ENCODE measurements at regions not wholly inside any gene's neighbourhood (a gene's known extent, or its start where the extent isn't known, plus 50 kb on each side); places are given as distances from the start of the nearest gene placed in this dataset.

DNA sequence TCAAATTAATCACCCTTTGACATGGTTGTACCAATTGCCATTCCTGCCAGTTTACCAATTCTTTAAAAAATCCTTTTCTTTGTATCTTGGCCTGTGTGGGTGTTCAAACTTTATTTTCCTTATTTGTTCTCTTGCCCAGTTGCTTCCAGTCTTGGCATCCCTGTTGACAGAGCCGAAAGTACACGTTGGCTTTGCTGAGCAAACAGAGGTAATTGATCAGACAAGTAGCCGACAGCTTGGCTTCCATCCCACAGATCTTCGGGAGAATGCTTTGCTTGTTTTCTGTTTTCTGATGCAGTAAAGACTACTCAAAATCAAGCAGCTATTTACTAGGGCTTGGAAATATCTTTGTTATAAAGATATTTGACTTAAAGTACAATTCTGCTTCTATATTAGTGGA, 506.8 kb upstream of the SALL1 start (continued):
- TF ChIP-seq, protein P1, sequence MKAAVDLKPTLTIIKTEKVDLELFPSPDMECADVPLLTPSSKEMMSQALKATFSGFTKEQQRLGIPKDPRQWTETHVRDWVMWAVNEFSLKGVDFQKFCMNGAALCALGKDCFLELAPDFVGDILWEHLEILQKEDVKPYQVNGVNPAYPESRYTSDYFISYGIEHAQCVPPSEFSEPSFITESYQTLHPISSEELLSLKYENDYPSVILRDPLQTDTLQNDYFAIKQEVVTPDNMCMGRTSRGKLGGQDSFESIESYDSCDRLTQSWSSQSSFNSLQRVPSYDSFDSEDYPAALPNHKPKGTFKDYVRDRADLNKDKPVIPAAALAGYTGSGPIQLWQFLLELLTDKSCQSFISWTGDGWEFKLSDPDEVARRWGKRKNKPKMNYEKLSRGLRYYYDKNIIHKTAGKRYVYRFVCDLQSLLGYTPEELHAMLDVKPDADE (IDR thresholded peaks at IDR 0.05): no peak
- no peak for TF ChIP-seq EZH2phosphoT487 (IDR thresholded peaks at IDR 0.05; ENCODE audit: unreplicated experiment)
- no peak for TF ChIP-seq POLR2AphosphoS5 (IDR thresholded peaks at IDR 0.05; ENCODE audit: low read depth)
- TF ChIP-seq JUNB (IDR thresholded peaks at IDR 0.05; ENCODE audit: unreplicated experiment): no peak
- TF ChIP-seq STAT1 (IDR thresholded peaks at IDR 0.05; ENCODE audit: unreplicated experiment): no peak
- no peak for TF ChIP-seq ZNF114 (CRISPR knock-in tag; IDR thresholded peaks at IDR 0.05)
- TF ChIP-seq, protein P2, sequence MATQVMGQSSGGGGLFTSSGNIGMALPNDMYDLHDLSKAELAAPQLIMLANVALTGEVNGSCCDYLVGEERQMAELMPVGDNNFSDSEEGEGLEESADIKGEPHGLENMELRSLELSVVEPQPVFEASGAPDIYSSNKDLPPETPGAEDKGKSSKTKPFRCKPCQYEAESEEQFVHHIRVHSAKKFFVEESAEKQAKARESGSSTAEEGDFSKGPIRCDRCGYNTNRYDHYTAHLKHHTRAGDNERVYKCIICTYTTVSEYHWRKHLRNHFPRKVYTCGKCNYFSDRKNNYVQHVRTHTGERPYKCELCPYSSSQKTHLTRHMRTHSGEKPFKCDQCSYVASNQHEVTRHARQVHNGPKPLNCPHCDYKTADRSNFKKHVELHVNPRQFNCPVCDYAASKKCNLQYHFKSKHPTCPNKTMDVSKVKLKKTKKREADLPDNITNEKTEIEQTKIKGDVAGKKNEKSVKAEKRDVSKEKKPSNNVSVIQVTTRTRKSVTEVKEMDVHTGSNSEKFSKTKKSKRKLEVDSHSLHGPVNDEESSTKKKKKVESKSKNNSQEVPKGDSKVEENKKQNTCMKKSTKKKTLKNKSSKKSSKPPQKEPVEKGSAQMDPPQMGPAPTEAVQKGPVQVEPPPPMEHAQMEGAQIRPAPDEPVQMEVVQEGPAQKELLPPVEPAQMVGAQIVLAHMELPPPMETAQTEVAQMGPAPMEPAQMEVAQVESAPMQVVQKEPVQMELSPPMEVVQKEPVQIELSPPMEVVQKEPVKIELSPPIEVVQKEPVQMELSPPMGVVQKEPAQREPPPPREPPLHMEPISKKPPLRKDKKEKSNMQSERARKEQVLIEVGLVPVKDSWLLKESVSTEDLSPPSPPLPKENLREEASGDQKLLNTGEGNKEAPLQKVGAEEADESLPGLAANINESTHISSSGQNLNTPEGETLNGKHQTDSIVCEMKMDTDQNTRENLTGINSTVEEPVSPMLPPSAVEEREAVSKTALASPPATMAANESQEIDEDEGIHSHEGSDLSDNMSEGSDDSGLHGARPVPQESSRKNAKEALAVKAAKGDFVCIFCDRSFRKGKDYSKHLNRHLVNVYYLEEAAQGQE (IDR thresholded peaks at IDR 0.05; ENCODE audit: unreplicated experiment): no peak
- no peak for TF ChIP-seq NANOG (IDR thresholded peaks at IDR 0.05; ENCODE audit: borderline replicate concordance)
- TF ChIP-seq EZH2 (IDR thresholded peaks at IDR 0.05; ENCODE audit: low read depth, unreplicated experiment): no peak

DNA sequence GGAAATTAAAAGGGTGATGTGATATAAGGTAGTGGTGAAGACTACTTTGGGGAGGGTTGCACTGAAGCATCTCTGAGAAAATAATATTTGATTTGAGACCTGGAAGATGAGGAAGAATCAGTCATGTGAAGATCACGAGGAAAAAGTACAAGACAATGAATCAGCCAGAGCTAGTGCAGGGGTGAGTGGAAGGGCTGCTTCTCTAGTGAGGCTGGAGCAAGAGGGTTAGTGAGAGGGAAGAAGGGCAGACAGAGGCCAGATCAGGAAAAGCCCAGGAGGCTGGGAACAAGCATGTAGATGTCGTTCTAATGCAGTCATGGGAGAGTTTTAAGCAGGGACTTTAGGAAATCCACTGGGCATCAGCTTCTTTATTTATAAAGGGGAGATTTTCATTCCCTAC, 504.2 kb upstream of the SALL1 start:
- no peak overlapping the region for H3K27ac Mint-ChIP-seq
- TF ChIP-seq, protein P2 (IDR thresholded peaks at IDR 0.05; ENCODE audit: unreplicated experiment): no peak
- TF ChIP-seq ZNF114 (CRISPR knock-in tag; IDR thresholded peaks at IDR 0.05) (no peak), JUNB (IDR thresholded peaks at IDR 0.05; ENCODE audit: unreplicated experiment) (no peak), POLR2AphosphoS5 (IDR thresholded peaks at IDR 0.05; ENCODE audit: low read depth) (no peak), NANOG (IDR thresholded peaks at IDR 0.05; ENCODE audit: borderline replicate concordance) (no peak), ZNF331 (CRISPR knock-in tag; IDR thresholded peaks at IDR 0.05; ENCODE audit: low read depth) (no peak), CREB1 (CRISPR knock-in tag; IDR thresholded peaks at IDR 0.05; ENCODE audit: low read depth) (no peak)

More for the DNA sequence above, 504.2 kb upstream of the SALL1 start:
- no peak for ATAC-seq
- Histone ChIP-seq H3F3A (replicated peaks; ENCODE audit: low read depth) (no peaks in the 10 kb centered on the region), H3K79me2 (replicated peaks; ENCODE audit: insufficient read depth) (no peaks in the 10 kb centered on the region), H3K4me2 (no peak overlapping the region), H3K27ac (ENCODE audit: low read depth) (no peak overlapping the region), H3K27me3 (ENCODE audit: insufficient read depth) (no peaks in the 10 kb centered on the region), H2AFZ (no peak overlapping the region), H3K4me3 (no peak overlapping the region), H3K36me3 (ENCODE audit: insufficient read depth) (no peaks in the 10 kb centered on the region), H3K4me1 (ENCODE audit: insufficient read depth) (peaks cover 10% of the 10 kb centered on the region), H3K9me2 (ENCODE audit: insufficient read depth) (no peaks in the 10 kb centered on the region), H4K20me1 (replicated peaks; ENCODE audit: insufficient read depth) (no peaks in the 10 kb centered on the region)
- Mint-ChIP-seq H3K4me3 (no peak overlapping the region), H3K36me3 (ENCODE audit: low read depth) (no peaks in the 10 kb centered on the region), H3K27me3 (ENCODE audit: insufficient read depth, low read depth, poor library complexity) (no peaks in the 10 kb centered on the region), H3K9me3 (no peaks in the 10 kb centered on the region), H3K4me1 (peaks cover 4% of the 10 kb centered on the region; the same call in 1 of the 3 replicates)
- DNase-seq (ENCODE audit: low spot score): no peak
